Stimulated activated CD4-positive, alpha-beta T cell treated with anti-CD3 and anti-CD28 coated beads, Interleukin-12 subunit alpha, Interleukin-12 subunit beta, amount 100 ng/mL, for 48 hours (primary cell): ENCODE measurements at regions not wholly inside any gene's neighbourhood (a gene's known extent, or its start where the extent isn't known, plus 50 kb on each side); places are given as distances from the start of the nearest gene placed in this dataset.

Experiments
- DNase-seq, 3 donors: peaks; one replicate each; pipeline ENCODE4 v3.0.0-alpha.2; 2020; ENCODE audit warnings: low read depth in 2 of 3, low spot score in 1 of 3

DNA sequence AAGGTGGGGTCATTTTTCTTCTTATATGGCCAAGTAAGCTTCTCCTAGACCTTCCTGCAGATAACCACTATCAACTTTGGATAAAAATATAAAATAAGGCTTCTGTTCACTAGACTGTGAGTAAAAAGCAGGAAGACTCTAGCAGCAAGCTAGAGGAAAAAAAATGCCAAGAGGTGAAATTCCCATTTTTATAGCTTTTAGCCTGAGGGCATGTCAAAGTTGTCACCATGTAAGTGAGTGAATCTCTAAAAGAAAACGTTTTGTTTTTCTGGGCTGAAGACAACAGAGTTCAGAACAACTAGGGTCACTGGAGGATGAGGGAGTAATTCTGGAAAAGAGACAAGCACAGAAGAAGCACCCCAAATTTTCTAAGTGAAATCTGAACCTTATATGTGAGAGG lies 143.9 kb upstream of the DIO3 start:
- DNase-seq: no peak

- DNase-seq: no peak
Observed at GRCh38 chr14:101418601-101419000, 142.7 kb upstream of the DIO3 start.

GRCh38 chr14:101426466-101426865 lies 134.8 kb upstream of the DIO3 start:
- DNase-seq: no peak

GRCh38 chr14:101428409-101428808 lies 132.9 kb upstream of the DIO3 start:
- no peak for DNase-seq

DNA sequence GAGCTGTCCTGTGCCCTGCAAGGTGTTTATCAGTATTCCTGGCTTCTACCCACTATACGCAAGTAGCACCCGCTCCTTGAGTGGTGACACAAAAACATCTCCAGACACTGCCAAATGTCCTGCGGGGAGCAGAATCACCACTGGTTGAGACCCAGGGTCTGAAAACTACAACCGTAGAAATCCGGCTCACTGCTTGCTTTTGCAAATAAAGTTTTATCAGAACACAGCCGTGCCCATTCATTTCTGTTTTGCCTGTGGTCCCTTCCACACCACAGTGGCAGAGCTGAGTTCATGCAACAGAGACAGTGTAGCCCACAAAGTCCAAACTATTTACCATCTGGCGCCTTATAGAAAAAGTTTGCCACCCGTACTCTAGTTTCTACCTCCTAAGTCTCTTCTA lies 125.7 kb upstream of the DIO3 start:
- DNase-seq: no peak

- DNase-seq: no peak
Observed at GRCh38 chr14:101439023-101439422, 122.3 kb upstream of the DIO3 start.

- DNase-seq: no peak
Observed at GRCh38 chr14:101440496-101440895, 120.8 kb upstream of the DIO3 start.

- DNase-seq: no peak
Observed at GRCh38 chr14:101441710-101442109, 119.6 kb upstream of the DIO3 start.

DNA sequence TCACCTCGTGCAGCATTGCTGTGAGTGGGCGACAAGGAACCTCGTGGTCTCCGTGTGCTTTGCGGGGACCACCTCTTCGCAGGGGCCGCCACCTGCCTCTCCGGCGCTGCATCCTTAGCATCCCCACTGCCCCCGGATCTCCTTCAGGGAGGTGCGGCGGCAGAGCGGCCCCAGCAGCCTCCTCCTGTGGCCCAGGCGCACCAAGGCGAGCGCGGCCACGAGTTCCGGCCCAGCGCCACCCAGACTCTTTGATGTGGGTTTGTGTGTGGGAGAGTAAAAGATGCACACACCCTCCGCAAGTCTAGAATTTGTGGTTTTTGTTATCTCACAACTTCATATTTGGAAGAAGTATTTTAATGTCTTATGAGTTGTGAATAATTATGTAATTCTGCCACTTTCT lies 118.8 kb upstream of the DIO3 start:
- DNase-seq: peak; percentile 39 to 53 (median 51)

DNA sequence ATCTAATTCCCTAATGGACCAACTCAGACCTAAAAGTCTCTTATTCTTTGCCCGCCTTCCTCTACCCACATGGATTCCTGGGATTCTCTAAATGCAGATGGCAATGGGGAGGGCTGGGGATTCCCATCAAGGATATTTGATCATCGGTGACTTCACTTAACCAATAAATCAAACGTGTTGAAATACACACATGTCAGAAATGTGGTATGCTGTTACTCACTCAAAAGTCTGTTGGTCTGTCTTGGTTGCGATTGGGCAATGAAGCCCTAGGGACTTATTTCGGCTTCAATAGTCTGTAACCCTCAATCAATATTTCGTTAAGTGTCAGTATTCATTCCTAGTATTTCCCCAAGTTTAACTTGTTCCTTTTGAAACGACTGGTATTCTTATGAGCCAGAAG lies 117.2 kb upstream of the DIO3 start:
- DNase-seq: no peak

DNA sequence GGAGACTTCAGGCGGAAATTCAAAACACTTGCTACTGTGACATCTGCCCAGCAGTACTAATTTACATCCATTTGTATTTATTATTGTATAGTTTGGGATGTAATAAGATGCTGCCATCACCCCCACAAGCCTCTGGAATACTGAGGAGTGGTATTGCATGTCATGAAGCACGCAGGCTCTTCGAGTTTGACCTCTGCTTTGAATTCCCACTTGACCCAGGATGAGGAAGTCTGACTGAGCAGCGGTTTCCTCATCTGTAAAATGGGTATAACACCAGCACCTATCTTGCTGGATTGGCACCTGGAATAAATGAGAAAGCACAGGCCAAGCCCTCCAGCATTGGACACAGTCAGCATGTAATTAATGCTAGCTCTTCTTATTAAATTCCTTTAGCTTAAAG lies 116.0 kb upstream of the DIO3 start:
- DNase-seq: no peak

GRCh38 chr14:101446387-101446969 lies 114.8 kb upstream of the DIO3 start:
- DNase-seq: no peak

DNA sequence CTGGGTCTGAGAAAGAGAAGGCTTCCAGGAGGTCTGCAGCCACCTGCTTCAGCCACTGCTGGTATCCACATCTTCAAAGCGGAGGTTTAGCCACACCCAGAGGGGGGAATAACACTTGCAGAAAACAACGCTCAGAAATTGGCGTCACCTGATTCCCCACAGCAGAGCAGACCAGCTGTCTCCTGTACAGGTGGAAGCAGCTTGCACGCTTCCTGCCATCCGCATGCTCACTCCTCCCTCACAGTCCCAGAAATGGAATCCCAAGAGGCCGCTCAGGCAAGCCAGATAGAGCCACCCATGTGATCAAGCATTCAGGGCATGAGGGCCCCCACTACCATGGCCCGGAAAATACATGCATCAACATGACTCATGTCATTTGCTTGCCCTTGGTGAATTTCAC lies 112.2 kb upstream of the DIO3 start:
- no peak for DNase-seq

DNA sequence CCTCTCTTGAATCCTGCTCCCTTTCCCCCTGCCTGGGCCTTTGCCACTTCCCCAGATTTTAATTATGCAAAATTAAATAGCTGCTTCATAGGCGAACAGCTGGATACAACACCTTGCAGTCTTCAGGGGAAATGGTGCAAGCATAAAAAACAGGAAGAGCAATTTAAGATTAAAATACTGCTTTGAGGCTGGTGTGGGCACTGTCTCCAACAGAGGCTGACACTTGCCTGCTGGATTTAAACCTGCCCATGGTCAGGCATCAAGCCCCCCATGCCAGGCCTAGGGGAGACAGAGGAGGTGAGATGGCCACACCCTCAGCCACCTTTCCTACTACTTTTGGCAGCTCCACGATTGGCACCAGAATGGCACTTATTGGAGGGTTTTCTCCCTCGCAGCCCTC lies 110.1 kb upstream of the DIO3 start:
- DNase-seq: no peak

DNA sequence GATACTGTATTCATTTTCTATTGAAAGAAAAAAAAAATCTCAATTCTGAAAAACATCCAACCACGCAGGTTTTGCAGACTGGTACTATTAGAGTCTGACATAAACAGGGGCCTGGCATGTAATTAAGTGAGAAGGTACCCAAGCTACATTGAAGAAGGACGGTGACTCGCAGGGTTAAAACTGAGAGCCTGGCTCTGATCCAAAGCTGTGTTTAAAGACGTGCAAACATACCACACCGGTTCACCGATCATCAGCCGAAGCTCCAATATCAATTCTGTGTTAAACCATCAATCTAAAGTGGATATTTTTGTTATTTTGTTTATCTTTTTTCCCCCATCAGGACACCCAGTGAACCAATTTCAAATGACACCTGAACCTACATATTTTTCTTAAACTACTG lies 108.1 kb upstream of the DIO3 start:
- DNase-seq: no peak

DNA sequence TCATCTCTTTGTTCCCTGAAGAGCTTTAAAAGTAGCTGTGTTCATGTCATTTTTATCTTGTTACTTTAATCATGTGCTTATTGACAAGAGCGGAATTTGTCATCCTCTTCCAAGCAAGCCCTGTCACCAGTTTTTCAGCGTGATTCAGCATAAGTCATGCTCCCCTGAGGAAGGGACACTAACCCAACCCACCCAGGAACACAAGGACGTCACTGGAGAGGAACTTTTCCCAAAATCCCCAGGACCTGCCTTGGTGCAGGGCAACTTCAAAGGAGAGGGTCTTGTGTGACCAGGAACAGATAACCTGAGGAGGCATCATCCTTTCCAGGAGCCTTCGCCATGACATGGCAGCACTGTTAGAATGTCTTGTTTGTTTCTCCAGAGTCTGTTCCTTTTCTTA lies 107.1 kb upstream of the DIO3 start:
- no peak for DNase-seq

DNA sequence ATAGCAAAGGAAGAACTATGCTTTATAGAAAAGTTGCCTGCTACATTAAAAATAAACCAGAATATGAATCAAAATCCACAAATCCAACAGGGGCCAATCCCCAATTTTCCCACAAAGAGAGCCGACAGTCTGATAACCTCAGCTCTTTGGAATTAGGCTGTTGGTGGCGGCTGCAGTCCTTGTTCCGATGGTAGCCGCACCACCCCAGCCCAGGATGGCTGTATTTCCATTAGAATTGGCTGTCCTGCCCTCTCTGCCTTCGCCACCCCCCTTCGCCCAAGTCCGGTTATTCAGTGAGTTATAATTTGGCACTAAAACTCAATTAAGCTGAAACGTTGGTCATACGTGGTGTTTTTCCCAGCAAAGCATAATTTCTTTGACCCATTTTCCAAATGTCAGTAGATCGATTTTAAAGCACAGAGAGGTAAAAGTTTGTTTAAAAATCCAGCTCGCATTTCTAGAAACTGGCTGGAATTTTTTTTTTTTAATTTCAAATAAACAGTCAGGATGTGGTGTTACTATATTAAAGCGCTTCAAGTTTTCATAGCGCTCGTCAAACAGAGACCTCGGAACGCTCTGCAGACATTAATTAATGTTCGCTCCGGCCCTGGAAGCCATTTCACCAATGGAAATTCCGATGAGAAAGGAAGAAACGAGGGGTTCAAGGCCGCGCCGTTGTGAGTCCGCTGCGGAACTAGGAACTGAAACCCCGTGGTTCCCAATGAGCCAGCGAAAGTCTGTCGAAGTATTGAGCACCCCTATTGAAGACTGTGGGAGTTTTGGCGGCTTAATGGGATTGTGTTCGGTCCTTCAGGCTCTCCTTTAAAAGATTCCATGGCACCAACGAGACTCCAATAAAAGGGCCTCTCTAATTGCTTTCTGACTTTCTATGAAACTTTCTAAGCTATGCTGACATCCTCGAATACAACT lies 104.8 kb upstream of the DIO3 start:
- no peak for DNase-seq

DNA sequence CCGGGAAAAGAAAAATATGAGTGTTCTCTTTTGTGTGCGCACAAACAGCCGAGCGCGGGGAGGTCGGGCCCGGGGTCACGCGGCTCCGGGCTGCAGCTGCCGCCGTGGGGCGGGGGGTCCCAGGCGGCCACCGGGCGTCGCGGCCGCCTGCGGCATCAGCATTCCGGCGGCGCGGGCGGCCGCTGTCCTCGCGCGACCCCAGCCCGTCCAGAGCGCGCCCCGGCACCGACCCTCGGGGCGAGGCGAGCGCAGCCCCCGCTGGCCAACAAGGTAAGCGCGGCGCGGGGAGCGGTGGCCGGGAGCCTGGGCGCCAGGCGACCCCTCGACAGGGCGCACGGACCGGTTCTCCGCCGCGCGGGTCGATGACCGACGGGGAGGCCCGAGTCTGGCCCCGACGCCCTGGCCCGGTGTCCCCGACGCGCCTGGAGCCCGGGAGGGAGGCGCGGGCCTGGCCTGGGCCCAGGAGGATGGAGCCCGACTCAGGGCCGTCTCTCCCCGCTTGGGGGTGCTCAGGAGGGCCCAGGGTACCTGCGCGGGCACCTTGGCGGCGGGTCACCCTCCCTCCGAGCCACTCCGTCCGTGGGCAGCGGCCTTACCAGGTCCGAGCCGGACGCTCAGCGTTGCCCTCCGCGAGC lies 103.9 kb upstream of the DIO3 start:
- DNase-seq: no peak

- no peak for DNase-seq
Observed at GRCh38 chr14:101457936-101458740, 103.2 kb upstream of the DIO3 start.

GRCh38 chr14:101458741-101459550 lies 102.3 kb upstream of the DIO3 start:
- DNase-seq: no peak

DNA sequence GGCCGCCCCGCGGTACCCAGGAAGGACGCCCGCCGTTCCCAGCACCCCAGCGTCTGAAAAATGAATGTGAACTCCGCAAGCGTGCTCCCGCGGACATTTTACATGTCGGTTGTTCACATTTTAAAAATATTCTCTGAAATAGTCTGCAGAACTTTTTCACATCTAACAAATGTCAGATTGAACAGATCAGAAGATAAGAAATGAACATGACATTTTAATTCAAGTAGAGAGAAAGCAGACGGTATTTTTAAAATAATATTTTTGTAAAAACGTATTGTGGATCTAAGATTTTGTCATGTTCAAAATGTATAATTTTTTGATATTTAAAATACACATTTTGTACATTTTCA lies 101.8 kb upstream of the DIO3 start:
- no peak for DNase-seq
